ENCODE measurements at regions not wholly inside any gene's neighbourhood (a gene's known extent, or its start where the extent isn't known, plus 50 kb on each side); places are given as distances from the start of the nearest gene placed in this dataset.

DNA sequence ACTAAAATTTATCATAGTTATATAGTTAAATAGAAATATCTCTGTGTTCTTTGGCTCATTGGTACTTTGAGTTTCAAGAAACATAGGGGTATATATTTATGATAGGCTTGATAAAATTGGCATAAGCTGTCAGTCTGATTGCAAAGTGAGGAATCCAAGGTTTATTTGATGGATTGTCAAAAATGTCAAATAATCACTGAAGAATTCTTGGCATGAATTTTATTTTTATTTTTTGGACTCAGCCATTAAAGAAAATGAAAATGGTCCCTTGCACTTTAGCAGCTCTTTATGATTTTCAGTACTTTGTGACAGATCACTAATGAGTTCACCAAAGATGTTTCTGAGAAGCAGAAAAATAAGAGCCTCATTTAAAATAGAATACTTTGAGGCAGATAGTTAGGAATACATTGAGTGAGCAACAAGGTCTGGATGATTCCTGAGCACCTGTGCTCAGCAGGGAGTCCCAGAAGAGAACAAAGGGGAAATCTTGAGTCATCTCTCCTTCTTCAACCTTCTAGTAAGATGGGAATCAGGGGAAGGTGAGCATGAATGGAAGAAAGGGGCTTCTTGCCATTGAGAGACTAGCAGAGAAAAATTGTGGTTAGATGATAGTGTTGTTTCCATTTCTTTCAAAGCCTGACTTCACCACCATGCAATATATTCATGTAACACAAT lies 85.3 kb upstream of the VEPH1 start:
- TF ChIP-seq, protein P1, sequence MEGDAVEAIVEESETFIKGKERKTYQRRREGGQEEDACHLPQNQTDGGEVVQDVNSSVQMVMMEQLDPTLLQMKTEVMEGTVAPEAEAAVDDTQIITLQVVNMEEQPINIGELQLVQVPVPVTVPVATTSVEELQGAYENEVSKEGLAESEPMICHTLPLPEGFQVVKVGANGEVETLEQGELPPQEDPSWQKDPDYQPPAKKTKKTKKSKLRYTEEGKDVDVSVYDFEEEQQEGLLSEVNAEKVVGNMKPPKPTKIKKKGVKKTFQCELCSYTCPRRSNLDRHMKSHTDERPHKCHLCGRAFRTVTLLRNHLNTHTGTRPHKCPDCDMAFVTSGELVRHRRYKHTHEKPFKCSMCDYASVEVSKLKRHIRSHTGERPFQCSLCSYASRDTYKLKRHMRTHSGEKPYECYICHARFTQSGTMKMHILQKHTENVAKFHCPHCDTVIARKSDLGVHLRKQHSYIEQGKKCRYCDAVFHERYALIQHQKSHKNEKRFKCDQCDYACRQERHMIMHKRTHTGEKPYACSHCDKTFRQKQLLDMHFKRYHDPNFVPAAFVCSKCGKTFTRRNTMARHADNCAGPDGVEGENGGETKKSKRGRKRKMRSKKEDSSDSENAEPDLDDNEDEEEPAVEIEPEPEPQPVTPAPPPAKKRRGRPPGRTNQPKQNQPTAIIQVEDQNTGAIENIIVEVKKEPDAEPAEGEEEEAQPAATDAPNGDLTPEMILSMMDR (IDR thresholded peaks at IDR 0.05 in 2 of 3, conservative IDR thresholded peaks at IDR 0.05 in 1 of 3; ENCODE audit: borderline replicate concordance in 1 of 3, insufficient read depth in 1 of 3, low read depth in 2 of 3, low read length in 2 of 3) = no peak
- TF ChIP-seq JUND (IDR thresholded peaks at IDR 0.05) (no peak), POLR2AphosphoS5 (IDR thresholded peaks at IDR 0.05; ENCODE audit: low read depth, low read length) (no peak), EZH2 (IDR thresholded peaks at IDR 0.05) (no peak), YY1 (IDR thresholded peaks at IDR 0.05; ENCODE audit: extremely low read depth, insufficient replicate concordance, low read depth, low read length) (no peak), REST (IDR thresholded peaks at IDR 0.05; ENCODE audit: low read depth) (no peak), RAD21 (IDR thresholded peaks at IDR 0.05; ENCODE audit: low read depth) (no peak), POLR2A (IDR thresholded peaks at IDR 0.05; ENCODE audit: borderline replicate concordance, extremely low read depth, insufficient read depth, insufficient read length) (no peak), ZBTB33 (IDR thresholded peaks at IDR 0.05; ENCODE audit: extremely low read depth, insufficient replicate concordance, low read length) (no peak), TCF7L2 (IDR thresholded peaks at IDR 0.05; ENCODE audit: borderline replicate concordance, extremely low read depth, insufficient read depth, insufficient read length) (no peak), EZH2phosphoT487 (IDR thresholded peaks at IDR 0.05; ENCODE audit: borderline replicate concordance) (no peak), ZNF274 (IDR thresholded peaks at IDR 0.05; ENCODE audit: low read depth, low read length) (no peak), FOSL1 (IDR thresholded peaks at IDR 0.05; ENCODE audit: low read depth) (no peak), CEBPB (IDR thresholded peaks at IDR 0.05; ENCODE audit: low read depth) (no peak)
